Activated T-helper 1 cell treated with anti-CD3 and anti-CD28 coated beads, Interleukin-12 subunit alpha, Interleukin-12 subunit beta, Interleukin-2, Interleukin-4 antibody, amounts not matched to agents 30 ng/mL and 10 ng/mL and 1 ng/mL, durations not matched to agents 14 hours and 24 hours and 36 hours (primary cell): ENCODE measurements at regions not wholly inside any gene's neighbourhood (a gene's known extent, or its start where the extent isn't known, plus 50 kb on each side); places are given as distances from the start of the nearest gene placed in this dataset.

Source experiments
- DNase-seq: peaks from one replicate; pipeline ENCODE4 v3.0.0; 2021; ENCODE audit warnings: low spot score
- H3K27ac Mint-ChIP-seq: one replicate; pipeline ENCODE4 v1.8.0; 2021; ENCODE audit warnings: mild to moderate bottlenecking, mixed read lengths
- H3K27me3 Mint-ChIP-seq: one replicate; pipeline ENCODE4 v1.8.0; 2022; ENCODE audit warnings: mild to moderate bottlenecking, moderate library complexity, mixed read lengths; ENCODE audit not compliant: insufficient read depth
- H3K36me3 Mint-ChIP-seq: one replicate; pipeline ENCODE4 v1.8.0; 2021; ENCODE audit warnings: low read depth, mixed read lengths
- H3K4me1 Mint-ChIP-seq: one replicate; pipeline ENCODE4 v1.8.0; 2021; ENCODE audit warnings: low read depth, mixed read lengths
- H3K4me3 Mint-ChIP-seq: one replicate; pipeline ENCODE4 v1.8.0; 2021; ENCODE audit warnings: mild to moderate bottlenecking, moderate library complexity, mixed read lengths
- H3K9me3 Mint-ChIP-seq: one replicate; pipeline ENCODE4 v1.8.0; 2021; ENCODE audit warnings: mixed read lengths
- intact Hi-C: fragments of 100-400 bp; cut with micrococcal nuclease; formaldehyde crosslinking; loops from one replicate; pipeline ENCODE4 v1.15.1; 2024

GRCh38 chr15:69535101-69535638, 82.6 kb downstream of the RPLP1 start:
- H3K4me3 Mint-ChIP-seq = no peak overlapping the region

DNA sequence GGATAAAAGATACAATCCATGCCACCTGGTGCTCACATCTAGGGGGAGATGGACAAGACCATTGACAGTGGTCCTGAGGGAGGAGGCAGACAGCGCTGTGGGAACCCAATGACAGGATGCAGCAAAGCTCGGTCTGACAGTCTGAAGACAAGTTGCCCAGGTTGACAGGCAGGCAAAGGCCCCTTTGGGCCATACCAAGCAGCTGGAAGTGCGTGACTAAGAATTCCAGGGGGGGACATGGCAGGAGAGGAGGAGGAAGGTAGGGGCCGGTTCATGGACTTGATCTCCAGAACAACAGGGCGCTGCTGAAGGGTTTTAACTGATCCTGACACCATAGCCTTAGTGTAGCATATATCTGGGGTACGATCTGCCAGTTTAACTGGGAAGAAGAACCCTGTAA, 83.4 kb downstream of the RPLP1 start:
- DNase-seq = no peak
- intact Hi-C loops = no loop called here
- H3K4me1 Mint-ChIP-seq = no peaks in the 10 kb centered on the region
- no peak overlapping the region for H3K4me3 Mint-ChIP-seq
- H3K9me3 Mint-ChIP-seq = no peaks in the 10 kb centered on the region
- no peak overlapping the region for H3K27ac Mint-ChIP-seq
- H3K36me3 Mint-ChIP-seq = no peaks in the 10 kb centered on the region
- peaks cover 16% of the 10 kb centered on the region for H3K27me3 Mint-ChIP-seq

More at GRCh38 chr15:69535101-69535638, 82.6 kb downstream of the RPLP1 start:
- no peak for DNase-seq
- intact Hi-C loops = no loop called here
- H3K36me3 Mint-ChIP-seq = no peaks in the 10 kb centered on the region
- H3K27me3 Mint-ChIP-seq = peaks cover 16% of the 10 kb centered on the region
- no peaks in the 10 kb centered on the region for H3K9me3 Mint-ChIP-seq
- H3K4me1 Mint-ChIP-seq = no peaks in the 10 kb centered on the region
- no peak overlapping the region for H3K27ac Mint-ChIP-seq

GRCh38 chr15:69536726-69537512, 84.3 kb downstream of the RPLP1 start:
- Mint-ChIP-seq H3K4me1 (no peaks in the 10 kb centered on the region), H3K9me3 (no peaks in the 10 kb centered on the region), H3K36me3 (no peaks in the 10 kb centered on the region), H3K27ac (peak overlapping the region; percentile 58), H3K27me3 (peaks cover 15% of the 10 kb centered on the region), H3K4me3 (no peak overlapping the region)
- intact Hi-C loops = no loop called here
- no peak for DNase-seq

DNA sequence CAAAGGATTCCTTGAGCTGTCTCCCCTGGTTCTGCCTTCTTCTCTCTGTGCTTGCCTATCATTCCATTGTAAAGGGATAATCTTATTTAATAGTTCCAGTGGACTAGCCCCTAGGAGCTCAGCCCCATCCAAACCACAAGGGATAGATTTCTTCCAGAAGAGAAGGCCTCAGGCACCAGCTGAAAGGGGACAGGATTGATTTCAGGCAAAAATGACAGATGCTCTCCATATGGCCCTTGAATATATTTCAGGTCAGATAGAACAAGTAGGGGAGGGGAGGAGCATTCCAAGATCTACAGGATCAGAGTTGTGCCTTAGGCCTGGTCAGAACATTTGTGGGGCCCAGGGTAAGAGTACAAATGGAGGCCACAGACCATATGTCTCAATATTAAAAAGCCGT, 85.3 kb downstream of the RPLP1 start:
- Mint-ChIP-seq H3K4me3 (no peak overlapping the region), H3K4me1 (no peaks in the 10 kb centered on the region), H3K36me3 (no peaks in the 10 kb centered on the region), H3K9me3 (no peaks in the 10 kb centered on the region), H3K27me3 (peaks cover 13% of the 10 kb centered on the region), H3K27ac (no peak overlapping the region)
- intact Hi-C loops = no loop called here
- DNase-seq = no peak

DNA sequence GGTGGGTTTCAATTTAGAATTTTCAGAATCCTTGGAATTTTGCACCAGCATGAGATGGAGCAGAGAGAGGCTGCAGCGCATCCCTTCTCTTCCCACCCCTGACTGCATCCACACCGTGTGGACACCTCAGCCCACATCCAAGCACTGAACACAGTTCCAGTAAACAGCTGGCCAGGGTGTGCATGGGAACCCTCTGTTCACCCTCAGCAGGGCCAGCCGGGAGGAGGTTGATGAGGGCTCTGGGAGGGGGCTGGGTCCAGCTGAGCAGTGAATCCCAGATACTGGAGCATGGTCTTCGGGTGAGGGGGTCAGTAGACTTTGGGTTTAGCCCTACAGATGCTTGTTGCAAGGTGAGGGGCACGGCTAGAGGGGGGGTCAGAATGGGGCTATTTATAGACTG, 85.8 kb downstream of the RPLP1 start:
- Mint-ChIP-seq H3K27me3 (peaks cover 13% of the 10 kb centered on the region), H3K4me1 (no peaks in the 10 kb centered on the region), H3K36me3 (no peaks in the 10 kb centered on the region), H3K9me3 (no peaks in the 10 kb centered on the region), H3K4me3 (no peak overlapping the region), H3K27ac (no peak overlapping the region)
- DNase-seq = no peak
- intact Hi-C loops = no loop called here

- Mint-ChIP-seq H3K36me3 (no peaks in the 10 kb centered on the region), H3K27me3 (peaks cover 13% of the 10 kb centered on the region), H3K4me3 (no peak overlapping the region), H3K9me3 (no peaks in the 10 kb centered on the region), H3K27ac (no peak overlapping the region), H3K4me1 (no peaks in the 10 kb centered on the region)
- DNase-seq = no peak
- intact Hi-C loops = no loop called here
Observed at GRCh38 chr15:69539345-69539744, 86.7 kb downstream of the RPLP1 start.

DNA sequence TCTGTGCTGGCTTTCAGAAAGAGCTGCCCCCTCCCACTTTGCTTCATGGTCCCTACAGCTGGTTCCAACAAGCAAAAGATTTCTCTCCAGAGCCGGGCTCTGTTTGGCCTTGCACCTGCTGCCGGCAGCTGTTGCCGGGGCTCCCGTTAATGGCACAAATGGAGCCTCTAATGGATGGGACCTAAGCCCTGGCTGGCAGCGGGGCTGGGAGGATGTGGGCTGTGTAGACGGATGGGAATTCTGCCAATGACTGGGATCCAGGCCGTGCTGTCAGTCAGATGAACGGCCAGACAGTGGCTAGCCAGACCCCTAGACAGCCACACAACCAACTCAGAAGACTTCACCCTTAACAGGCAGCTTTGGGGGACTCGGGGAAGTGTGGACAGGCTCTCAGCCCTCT, 88.0 kb downstream of the RPLP1 start:
- Mint-ChIP-seq H3K4me3 (no peak overlapping the region), H3K9me3 (no peaks in the 10 kb centered on the region), H3K27ac (no peak overlapping the region), H3K36me3 (no peaks in the 10 kb centered on the region), H3K4me1 (no peaks in the 10 kb centered on the region), H3K27me3 (peaks cover 8% of the 10 kb centered on the region)
- DNase-seq = no peak
- intact Hi-C loops = no loop called here

- intact Hi-C loops = no loop called here
- no peak for DNase-seq
- H3K36me3 Mint-ChIP-seq = no peaks in the 10 kb centered on the region
- H3K27ac Mint-ChIP-seq = no peak overlapping the region
- H3K27me3 Mint-ChIP-seq = peaks cover 4% of the 10 kb centered on the region
- H3K9me3 Mint-ChIP-seq = no peaks in the 10 kb centered on the region
- no peak overlapping the region for H3K4me3 Mint-ChIP-seq
- H3K4me1 Mint-ChIP-seq = no peaks in the 10 kb centered on the region
Observed at GRCh38 chr15:69542028-69542427, 89.4 kb downstream of the RPLP1 start.

DNA sequence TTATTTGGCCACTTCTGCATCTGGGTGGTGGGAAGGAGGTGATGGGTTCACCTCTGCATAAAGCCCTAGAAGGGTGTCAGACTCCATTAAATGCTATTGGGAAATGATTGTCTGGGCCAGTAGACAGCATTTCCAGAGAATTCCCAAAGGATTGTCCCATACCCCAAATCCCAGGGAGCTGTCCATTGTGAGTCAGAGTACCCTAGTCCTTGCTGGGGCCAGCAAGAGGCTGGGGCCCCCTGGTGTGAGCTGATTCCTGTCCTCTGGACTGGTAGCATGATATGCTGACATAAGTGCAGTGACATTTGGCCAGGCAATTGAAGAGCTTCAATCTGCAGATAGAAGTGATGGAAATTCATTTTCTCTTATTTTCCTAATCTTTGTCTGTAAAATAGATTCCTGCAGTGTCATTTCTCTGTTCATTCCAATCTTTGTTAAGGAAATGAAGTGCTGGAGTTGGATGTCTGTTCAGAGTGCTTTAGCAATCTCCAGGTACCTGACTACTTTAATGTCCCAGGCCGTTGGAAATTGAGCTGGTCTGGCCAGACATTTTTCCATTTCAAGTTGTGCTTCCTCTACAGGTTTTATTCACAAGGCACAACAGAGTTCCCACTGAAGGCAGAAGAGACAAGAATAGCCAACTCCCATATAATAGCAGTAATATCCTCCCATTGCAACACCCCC, 91.2 kb downstream of the RPLP1 start:
- DNase-seq = no peak
- Mint-ChIP-seq H3K4me3 (no peak overlapping the region), H3K4me1 (no peaks in the 10 kb centered on the region), H3K36me3 (no peaks in the 10 kb centered on the region), H3K9me3 (no peaks in the 10 kb centered on the region), H3K27ac (no peak overlapping the region), H3K27me3 (peaks cover 6% of the 10 kb centered on the region)
- intact Hi-C loops = no loop called here

GRCh38 chr15:69544365-69545113, 91.9 kb downstream of the RPLP1 start:
- no peaks in the 10 kb centered on the region for H3K4me1 Mint-ChIP-seq
- DNase-seq = no peak
- no peaks in the 10 kb centered on the region for H3K9me3 Mint-ChIP-seq
- intact Hi-C loops = no loop called here
- no peak overlapping the region for H3K27ac Mint-ChIP-seq
- H3K4me3 Mint-ChIP-seq = no peak overlapping the region
- H3K36me3 Mint-ChIP-seq = no peaks in the 10 kb centered on the region
- H3K27me3 Mint-ChIP-seq = peaks cover 6% of the 10 kb centered on the region

- peaks cover 2% of the 10 kb centered on the region for H3K9me3 Mint-ChIP-seq
Observed at GRCh38 chr15:69546182-69546581, 93.6 kb downstream of the RPLP1 start.

GRCh38 chr15:69548395-69549180, 96.0 kb downstream of the RPLP1 start:
- Mint-ChIP-seq H3K4me1 (no peaks in the 10 kb centered on the region), H3K27ac (no peak overlapping the region), H3K4me3 (no peak overlapping the region), H3K36me3 (no peaks in the 10 kb centered on the region), H3K9me3 (peaks cover 10% of the 10 kb centered on the region), H3K27me3 (peaks cover 11% of the 10 kb centered on the region)
- no peak for DNase-seq
- intact Hi-C loops = no loop called here

More at GRCh38 chr15:69546182-69546581, 93.6 kb downstream of the RPLP1 start:
- no peaks in the 10 kb centered on the region for H3K36me3 Mint-ChIP-seq
- H3K4me1 Mint-ChIP-seq = no peaks in the 10 kb centered on the region
- no peak for DNase-seq
- H3K27ac Mint-ChIP-seq = no peak overlapping the region
- intact Hi-C loops = no loop called here
- H3K4me3 Mint-ChIP-seq = no peak overlapping the region
- H3K27me3 Mint-ChIP-seq = peaks cover 9% of the 10 kb centered on the region
